ENCODE measurements at regions not wholly inside any gene's neighbourhood (a gene's known extent, or its start where the extent isn't known, plus 50 kb on each side); places are given as distances from the start of the nearest gene placed in this dataset.

DNA sequence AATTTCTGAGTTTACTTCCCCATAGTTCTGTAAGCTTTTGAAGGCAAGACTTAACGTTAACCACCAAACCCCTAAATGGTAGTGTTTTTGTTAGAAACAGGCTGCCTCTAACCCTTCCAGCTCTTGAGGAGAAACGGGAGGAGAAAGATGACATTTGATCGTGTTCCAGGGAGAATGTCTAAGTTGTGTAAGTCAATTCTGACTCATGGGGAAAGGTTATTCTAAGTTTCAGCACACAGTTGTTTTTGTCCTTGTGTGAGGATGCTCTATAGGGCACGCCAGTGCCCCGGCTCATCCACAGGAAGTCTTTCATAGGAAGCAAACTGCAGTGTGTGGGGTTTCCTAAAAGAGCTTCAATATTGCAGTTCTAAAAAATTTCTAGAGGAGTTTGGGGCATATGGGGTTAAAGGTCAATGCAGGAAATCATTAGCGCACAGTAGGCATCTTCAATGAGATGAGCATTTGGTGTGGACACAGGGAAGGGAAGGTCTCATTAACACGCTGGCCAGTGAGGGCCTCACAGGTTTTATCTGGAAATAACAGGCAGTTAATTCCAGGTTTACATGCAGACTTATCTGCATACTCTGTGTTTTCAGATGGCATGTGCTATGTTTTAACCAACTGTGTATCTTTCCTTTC lies 638.2 kb upstream of the IGFBP3 start:
- DNase-seq, result no peak

DNA sequence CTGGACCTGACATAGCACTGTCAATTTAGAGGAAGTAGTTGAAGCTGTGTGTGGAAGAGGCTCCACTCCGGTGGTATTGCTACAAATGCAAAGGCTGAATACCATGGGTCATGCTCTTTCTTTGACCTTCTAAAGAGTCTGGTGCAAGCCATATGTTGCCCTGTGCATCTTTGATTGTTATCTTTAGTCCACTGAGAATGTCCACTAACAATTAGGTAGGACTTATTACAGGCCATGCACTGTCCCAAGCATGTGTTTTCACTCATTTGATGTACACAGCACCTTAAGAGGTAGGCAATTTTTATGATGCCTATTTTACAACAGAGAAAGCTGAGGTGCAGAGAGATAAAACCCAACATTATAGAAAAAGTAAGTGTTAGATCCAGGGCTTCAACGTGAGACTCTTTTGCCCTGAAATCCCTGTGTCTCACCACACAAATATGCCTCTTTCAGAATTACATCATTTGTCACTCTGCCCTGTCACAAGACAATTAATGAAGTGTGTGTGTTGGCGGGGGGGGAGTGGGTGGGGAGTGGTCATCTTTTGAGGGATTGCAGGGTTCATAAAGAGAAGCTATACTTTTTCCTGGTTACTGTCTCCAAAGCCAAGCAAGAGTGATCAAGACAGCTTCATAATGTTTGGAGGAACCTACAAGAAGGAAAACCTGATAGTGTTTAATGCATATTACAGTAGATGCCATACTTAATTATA lies 637.6 kb upstream of the IGFBP3 start:
- peak; percentile 20 for DNase-seq

DNA sequence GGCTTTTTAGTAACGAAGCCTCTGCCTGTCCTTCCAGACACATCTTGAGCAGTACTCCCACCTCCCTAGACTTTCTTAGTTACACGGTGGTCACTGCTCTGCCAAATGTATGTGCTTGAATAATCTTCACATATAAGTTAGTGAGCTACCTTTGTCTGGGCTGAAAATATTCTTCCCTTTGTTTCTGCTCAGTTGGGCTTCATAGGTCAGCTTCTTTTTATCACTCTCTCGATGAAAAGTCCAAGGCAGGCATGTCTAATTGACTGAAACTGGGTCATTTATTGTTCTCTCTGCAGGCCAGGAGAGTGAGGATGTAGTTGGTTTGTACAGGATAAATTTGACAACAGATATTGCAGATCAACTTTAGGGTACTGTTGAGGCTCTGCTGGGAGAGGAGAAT lies 636.7 kb upstream of the IGFBP3 start:
- no peak for DNase-seq

DNA sequence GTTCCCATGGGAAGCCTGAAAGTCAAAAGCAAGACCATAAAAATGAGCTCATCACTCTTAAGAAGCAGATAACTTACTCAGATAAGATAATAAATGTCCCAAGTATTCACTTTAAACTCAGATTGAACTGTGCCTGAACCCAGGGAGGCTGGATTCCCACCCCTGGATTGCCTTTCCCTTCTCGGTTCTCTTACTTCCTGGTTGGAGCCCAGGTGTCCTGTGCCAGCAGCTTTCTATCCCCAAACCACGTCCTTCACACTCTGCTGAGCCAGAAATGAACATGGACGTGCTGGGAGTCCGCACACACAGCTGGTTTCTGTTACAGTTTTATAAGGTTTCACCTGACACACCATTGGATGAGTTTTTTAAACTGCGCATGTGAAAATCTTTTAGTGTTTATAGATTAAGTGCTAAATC lies 636.2 kb upstream of the IGFBP3 start:
- DNase-seq, result peak; percentile 39

DNA sequence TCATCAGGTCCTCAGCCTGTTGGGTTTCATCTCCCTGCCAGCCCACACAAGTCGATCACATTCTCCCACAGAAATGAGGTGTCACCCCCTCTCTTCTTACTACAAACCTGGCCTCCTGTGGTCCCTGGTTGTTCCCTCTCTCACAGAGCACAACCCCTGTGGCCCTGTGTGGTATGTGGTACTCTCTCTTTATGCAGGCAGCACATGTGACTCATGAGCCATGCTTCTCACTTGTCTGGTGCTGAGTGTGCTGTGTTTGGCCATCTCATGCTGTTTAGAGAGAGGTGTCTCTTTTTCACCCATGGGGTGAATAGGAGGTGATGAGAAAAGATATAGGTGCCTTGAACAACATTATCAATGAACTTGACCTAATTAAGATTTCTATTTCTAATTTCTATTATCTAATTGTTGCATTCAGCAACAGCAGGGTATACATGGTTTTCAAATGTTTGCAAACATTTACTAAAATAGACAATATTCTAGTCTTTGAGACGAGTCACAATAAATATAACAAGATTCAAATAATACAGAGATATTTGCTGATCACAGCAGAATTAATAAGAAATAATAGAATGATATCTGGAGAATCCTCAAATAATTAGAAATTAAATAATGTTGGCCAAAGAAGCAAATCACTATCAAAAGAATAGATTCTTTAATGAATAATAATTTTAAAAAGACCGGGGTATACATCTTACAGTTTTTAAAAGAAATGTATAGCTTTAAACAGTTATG lies 633.8 kb upstream of the IGFBP3 start:
- DNase-seq, result no peak

- no peak for DNase-seq
These were observed 630.5 kb upstream of the IGFBP3 start for GRCh38 chr7:46551603-46552002.

DNA sequence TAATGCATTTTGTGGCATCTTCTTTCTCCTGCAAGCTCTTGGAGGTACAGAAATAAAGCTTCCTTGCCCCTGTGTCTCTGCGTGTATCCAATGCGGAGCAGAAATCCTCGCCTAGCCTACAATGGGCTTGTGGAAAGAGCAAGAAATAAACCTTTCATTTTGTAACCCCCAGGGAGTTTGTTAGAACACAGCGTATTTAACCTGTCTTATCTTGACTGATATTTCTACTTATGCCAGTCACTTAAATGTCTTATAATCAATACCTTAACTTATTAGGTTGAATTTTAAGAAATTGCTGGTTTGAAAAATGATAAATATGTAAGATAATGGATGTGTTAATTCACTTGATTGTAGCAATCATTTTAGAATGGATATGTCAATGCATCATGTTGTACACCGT lies 629.8 kb upstream of the IGFBP3 start:
- DNase-seq, result no peak

DNA sequence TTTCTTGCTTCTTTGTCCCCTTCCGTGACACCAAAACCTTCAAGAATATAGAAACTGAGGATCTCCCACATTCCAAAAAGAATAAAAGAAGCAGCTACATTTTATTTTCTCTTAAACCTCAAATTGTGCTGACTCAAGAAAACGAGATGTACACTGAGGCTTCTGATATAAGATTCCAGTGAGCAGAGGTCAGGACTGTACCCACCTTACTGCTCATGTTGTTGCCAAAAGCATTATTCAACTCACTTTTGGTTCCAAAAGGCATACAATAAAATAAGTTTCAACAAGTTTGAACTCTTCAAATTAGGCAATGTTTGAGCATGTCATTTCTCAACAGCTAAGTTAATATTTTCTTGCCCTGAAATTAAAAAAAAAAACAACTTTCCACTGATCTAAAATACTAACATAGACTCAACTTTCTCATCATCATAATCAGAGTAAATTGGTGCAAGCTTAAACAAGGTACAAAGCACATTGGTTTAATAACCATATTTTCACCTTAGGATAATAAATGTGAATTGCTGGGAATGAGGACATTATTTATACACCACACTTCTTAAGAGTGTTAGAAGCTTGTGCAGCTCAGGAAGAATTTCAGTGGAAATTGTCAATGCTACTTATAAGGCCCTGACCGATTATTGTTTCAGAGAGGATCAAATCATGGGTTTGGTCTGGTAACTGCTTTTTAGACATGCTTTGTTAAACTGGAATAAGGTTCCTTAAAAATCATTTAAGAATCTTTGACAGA lies 629.0 kb upstream of the IGFBP3 start:
- no peak for DNase-seq

- DNase-seq, result no peak
These were observed 628.3 kb upstream of the IGFBP3 start for GRCh38 chr7:46549347-46549746.

DNA sequence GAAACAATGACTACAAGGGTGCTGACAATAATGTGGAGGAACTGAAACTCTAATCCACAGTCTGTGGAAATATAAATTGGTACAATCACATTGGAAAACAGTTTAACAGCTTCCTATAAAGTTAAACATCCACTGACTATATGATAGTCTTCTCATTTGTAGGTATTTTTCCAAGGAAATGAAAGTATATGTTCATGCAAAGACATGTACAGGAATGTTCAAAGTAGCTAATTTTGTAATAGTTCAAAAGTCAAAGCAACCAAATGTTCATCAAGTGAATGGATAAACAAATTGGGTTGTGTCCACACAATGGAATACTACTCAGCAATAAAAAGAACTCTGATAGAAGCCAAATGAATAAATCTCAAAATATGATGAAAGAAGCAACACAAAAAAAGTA lies 626.0 kb upstream of the IGFBP3 start:
- no peak for DNase-seq

DNA sequence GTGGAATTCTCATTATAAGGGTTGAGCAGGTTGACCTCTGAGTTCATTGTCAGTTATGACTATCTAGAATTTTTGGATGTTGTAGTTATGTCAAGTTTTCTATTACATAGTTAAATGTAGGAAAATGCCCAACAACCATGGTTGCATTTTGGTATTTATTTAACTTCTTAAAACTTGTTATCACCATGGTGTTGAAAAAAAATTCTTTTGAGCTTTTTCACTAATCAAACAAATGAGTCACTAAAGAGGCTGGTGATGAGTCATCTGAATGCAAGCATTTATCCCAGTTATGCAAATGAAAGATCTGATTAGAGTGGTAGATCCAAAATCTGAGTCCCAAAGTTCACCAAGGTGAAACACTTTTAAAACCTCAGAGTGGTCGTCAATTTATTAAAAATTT lies 624.7 kb upstream of the IGFBP3 start:
- DNase-seq, result peak; percentile 94

DNA sequence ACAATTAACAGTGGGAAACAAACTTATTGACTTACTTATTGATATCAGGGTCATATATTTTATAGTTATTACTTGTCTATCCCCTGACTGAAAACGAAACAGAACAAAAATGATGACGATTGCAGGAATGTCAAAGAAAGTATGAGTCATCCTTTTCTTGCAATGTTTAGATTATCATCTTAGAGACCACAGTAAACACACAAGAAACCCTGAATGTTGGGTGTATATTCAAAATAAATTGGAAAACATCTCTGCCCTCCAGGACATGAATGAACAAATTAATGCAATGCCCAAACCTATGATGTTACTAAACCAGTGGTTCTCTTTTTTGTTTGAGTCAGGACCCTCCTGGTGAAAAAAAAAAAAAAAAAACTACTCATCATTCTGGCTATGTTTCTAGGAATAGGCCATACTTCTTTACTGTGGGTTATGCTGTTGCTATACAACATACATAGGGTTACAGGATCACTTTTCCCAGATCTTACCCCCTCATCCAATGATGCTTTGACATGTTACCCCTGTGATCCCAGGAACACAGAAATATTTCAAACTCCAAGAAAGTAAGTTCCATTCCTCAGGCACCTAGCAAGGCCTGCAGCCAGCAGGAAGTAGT lies 623.4 kb upstream of the IGFBP3 start:
- peak; percentile 76 for DNase-seq

- no peak for DNase-seq
These were observed 621.0 kb upstream of the IGFBP3 start for GRCh38 chr7:46542076-46542475.

- DNase-seq, result no peak
These were observed 618.9 kb upstream of the IGFBP3 start for GRCh38 chr7:46539892-46540483.

DNA sequence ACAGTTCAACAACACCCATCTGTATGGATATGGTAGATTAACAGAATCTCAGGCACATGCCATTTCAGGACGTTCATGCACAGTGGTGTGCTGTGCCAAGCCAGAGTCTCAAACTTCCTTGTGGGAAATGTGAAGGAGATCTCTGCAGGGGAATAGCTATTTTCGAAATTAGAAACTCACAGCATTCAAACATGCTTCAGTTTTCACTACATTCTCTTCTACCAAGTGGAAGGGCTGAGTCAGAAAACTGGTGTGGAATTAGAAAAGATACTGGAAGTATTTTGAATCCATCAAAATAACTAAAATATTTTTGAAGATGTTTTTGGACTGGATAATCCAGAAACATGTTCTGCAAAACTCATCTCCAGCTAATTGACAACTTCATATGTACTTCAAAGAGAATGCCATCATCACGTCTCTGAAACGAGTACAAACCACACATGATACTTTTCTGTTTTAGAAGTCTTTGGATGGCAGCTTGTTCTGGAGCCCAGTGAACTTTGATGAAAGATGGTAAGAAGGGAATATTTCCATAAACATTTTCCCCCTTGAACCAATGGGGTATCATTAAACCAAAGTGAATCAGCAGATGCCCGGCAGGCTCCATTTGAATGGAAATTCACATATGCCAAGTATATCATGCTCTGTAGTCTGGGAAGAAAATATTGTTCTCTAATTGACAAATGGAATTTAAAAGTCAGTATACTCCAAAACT lies 616.3 kb upstream of the IGFBP3 start:
- no peak for DNase-seq

DNA sequence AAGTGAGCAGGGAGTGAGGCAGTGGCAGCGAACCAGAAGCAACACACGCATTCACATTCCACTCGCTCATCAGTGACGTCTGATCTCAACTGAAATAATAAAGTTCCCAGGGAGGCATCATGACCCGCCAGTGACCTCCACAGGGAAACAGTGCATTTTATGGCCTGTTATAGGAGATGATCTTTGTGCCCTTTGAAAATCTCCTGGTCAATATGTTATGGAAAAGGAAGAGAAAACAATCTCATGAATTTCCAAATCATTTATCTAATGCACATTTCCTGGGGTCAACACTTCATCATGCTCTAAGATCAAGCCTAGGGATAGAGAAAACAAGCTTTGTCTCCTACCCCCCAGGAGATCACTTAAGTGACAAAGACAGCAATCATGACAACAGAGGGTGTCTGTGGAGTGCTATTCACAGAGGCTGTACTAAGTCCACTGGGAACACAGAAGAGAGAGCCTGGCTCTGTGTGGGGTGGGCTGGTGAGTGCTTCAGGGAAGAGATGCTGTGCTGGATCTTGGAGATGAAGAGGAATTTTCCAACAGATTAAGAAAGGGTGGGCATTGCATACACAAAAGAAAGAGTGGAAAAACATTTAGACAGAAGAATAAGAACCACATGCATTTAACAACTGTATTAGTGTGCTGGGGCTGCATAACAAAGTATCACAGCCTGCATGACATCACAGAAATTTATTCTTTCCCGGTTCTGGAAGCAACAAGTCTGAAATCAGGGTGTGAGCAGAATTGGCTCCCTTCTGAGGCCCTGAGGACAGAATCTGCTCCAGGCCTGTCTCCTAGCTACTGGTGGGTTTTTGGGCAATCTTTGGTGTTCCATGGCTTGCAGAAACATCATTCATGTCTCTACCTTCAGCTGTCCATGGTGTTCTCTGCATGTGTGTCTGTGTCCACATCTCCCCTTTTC lies 613.9 kb upstream of the IGFBP3 start:
- DNase-seq, result no peak

- no peak for DNase-seq
These were observed 612.9 kb upstream of the IGFBP3 start for GRCh38 chr7:46533946-46534345.

DNA sequence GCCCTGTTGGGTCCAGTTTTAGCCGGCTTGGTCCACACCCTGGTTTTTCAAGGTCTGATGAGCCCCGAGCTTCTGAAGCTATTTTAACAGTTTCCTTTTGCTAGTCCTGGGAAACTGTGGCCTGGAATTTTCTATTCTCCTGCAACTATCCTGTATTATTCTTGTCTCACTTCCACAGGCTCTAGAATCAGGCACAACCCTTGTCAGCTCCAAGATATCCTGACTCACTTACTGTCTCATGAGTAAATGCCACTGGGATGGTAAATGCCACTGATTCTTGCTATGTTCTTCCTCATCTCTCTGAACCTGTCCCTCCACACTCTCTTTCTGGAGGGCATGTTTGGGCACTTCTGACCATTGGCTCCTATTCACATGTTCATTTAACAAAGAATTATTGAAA lies 611.5 kb upstream of the IGFBP3 start:
- DNase-seq, result no peak

DNA sequence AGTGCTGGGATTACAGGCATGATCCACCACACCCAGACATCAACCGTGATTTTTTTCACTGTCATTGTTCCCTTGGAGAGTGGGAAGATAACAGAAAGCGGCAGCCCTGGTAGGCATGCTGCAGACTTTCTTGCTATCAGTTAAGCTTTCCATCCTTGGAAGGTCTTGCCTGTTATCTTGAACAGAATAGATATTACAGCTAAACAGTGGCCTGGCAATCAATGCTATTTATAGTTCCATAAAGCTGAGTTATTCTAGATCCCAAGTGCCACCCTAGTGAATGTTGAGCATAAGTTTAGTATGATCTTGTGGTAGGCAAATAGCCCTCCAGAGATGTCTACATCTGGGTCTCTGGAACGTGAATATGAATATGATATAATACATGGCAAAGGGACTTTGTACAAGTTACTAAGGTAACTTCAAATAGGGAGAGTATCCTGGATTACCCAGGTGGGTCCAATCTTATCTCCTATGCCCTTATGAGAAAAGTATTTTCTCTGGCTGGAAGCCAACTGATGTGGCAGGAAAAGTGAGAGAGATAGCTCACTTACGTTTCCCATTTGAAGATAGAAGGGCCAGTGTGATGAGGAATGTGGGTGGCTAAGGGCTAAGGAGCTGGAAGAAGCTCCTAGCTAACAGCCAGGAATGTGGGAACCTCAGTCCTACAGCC lies 609.1 kb upstream of the IGFBP3 start:
- DNase-seq, result no peak

GRCh38 chr7:46527360-46527759 lies 606.3 kb upstream of the IGFBP3 start:
- no peak for DNase-seq
